GM21529 (cell line): ENCODE measurements at regions not wholly inside any gene's neighbourhood (a gene's known extent, or its start where the extent isn't known, plus 50 kb on each side); places are given as distances from the start of the nearest gene placed in this dataset.
A peak's percentile ranks its signal among the peaks of the same experiment; 100 is the strongest.
"Not testable (repeated sequence)": the region's sequence is repeated elsewhere in the genome, so short reads cannot be mapped to it uniquely, and the experiment has no call there.

Experiments
- ATAC-seq: cut with Tn5 transposase; IDR thresholded peaks from one replicate; pipeline ENCODE4 v1.9.1; 2021; ENCODE audit not compliant: unreplicated experiment

GRCh38 chr5:54404568-54404967 lies 50.9 kb upstream of the HSPB3 start:
- ATAC-seq: no peak

GRCh38 chr5:54403885-54404416 lies 51.5 kb upstream of the HSPB3 start:
- ATAC-seq: no peak

- ATAC-seq: no peak
Measured at GRCh38 chr5:54403121-54403520, 52.4 kb upstream of the HSPB3 start.

DNA sequence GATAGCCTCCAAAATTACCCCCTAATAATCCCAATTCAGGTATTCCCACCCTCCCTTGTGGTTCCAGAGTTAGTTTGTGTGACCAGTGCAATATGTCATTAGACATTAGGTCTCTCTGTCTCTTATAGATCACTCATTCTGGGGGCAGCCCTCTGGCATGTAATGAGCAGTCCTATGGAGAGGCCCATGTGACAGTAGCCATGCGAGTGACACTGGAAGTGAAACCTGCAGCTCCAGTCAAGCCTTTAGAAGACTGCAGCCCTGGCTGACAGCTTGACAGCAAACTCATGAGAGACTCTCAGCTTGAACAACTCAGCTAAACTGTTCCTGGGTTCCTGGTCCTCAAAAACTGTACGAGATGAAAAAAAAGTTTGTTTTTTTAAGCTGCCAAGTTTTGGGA lies 54.0 kb upstream of the HSPB3 start:
- peak; percentile 90 for ATAC-seq

GRCh38 chr5:54398191-54398590 lies 57.3 kb upstream of the HSPB3 start:
- no peak for ATAC-seq

- ATAC-seq: no peak
Measured at GRCh38 chr5:54397420-54397819, 58.1 kb upstream of the HSPB3 start.

GRCh38 chr5:54393007-54393406 lies 62.5 kb upstream of the HSPB3 start:
- not testable (repeated sequence) for ATAC-seq

GRCh38 chr5:54390539-54391031 lies 64.9 kb upstream of the HSPB3 start:
- ATAC-seq: no peak

DNA sequence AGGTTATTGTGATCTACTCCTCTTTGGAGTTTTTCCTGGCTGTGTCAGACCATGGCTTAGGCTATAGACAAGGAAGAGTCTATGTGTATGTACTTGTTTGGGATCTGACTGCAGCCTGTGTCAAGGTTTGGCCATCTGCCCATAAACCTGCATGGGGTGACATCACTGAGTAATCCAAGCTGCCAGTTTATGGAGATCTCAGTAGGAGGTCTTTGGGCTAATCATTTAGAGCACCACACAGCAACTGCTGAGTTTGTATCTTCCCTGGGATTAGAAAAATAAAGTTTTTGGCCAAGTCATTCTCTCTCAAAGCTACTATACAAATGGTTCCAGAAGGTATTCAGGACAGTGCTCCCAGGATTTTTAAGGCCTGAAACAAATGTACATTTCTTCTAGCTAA lies 65.5 kb upstream of the HSPB3 start:
- ATAC-seq: no peak

GRCh38 chr5:54389399-54389798 lies 66.1 kb upstream of the HSPB3 start:
- not testable (repeated sequence) for ATAC-seq

GRCh38 chr5:54388811-54389210 lies 66.7 kb upstream of the HSPB3 start:
- no peak for ATAC-seq

DNA sequence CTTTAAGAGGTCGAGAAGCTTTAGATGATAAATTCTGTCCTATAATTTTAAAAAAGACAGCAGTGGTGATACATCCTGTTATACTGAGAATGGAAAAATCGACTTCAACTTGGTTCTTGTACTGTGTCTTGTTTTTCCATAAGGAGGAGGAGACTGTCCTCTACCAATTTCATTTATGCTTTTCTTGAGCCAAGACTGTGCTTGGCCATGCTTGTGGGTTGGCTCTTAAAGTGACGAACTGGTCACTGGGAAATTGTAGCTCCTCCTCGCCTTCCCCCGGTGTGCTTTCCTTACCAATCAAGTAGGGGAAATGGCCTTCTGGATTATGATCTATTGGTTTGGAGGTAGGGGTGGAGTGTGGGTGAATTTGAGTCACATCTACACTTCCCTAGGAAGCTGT lies 67.1 kb upstream of the HSPB3 start:
- ATAC-seq: no peak

DNA sequence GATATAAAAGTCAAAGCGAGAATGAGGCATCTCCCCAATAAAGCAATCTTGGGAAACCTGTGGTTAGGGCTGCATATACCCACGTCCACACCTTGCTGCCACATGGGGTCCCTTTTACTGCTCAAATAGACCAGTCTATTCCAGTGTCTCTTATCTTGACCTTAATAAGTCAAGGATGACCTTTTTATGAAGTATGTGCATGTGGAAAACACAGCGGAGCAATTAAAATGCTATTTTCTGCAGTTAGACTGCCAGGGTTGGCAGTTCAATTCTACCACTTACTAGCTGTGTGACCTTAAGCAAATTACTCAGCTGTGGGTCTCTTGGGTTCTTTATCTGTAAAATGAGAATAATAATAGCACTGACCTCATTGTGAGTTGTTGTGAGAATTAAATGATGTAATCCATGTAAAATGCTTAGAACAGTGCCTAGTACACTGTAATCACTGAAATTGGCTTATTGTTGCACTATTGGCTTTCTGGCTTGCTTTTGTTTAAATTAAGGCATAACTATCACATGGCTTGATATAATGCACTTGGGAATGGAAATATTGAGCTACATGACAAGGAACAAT lies 67.8 kb upstream of the HSPB3 start:
- ATAC-seq: no peak

GRCh38 chr5:54387031-54387430 lies 68.5 kb upstream of the HSPB3 start:
- ATAC-seq: no peak

- ATAC-seq: no peak
Measured at GRCh38 chr5:54385994-54386393, 69.5 kb upstream of the HSPB3 start.

- ATAC-seq: no peak
Measured at GRCh38 chr5:54384356-54384933, 71.1 kb upstream of the HSPB3 start.

DNA sequence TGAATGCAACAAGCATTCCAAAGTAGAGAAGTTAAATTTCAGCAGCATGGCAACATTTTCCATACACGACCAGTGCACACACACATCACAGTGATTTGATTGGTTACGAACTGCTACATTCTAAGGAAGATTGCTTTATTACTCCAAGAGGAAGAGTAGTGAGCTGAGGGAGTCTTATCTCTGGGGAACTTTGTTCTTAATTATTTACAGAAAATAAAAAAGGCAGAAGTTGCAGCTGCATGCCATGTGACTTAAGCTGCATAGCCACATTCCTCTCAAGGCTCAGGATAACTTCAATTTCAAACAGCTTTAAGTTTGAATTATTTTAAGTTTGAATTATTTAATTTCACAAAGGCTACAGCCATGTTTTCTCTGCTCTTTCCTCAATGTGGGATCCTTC lies 71.6 kb upstream of the HSPB3 start:
- ATAC-seq: no peak

DNA sequence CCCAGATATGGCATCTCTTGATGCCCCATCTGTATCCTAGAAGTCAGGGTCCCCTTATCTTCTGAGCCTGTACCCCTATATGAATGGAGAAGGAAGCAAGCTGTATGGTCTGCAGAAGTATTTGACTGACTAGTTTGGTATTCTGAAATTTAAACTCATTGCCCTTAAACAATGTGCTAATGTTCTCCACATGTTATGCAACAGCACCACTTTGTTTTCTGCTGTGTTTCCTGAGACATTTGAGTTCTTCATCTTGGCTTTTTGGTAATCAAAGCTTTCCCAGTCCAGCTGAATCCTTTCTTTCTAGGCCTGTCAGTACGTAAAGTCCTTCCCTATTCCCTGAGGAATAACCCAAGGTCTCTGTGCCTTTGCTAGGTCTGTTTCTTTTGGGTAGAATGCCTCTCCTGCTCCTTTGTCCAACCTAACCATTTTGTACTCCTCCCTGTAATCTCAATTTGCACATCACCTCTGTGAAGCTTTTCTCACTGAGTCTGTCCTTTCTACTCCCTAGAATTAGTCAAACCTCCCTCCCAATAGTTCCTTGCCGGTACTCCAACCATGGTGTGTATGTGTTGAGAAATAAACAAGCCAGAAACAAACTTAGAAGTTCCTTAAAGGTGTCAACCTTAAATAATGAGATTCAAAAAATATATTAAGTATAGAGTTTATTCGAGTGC lies 72.1 kb upstream of the HSPB3 start:
- ATAC-seq: no peak

DNA sequence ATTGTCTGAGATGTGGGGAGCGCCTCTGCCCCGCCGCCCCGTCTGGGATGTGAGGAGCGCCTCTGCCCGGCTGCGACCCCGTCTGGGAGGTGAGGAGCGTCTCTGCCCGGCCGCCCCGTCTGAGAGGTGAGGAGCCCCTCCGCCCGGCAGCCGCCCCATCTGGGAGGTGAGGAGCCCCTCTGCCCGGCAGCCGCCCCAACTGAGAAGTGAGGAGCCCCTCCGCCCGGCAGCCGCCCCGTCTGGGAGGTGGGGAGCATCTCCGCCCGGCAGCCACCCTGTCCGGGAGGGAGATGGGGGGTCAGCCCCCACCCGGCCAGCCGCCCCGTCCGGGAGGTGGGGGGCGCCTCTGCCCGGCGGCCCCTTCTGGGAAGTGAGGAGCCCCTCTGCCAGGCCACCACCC lies 70.9 kb upstream of the ARL15 start:
- not testable (repeated sequence) for ATAC-seq

- no peak for ATAC-seq
Measured at GRCh38 chr5:54379590-54379989, 69.2 kb upstream of the ARL15 start.

DNA sequence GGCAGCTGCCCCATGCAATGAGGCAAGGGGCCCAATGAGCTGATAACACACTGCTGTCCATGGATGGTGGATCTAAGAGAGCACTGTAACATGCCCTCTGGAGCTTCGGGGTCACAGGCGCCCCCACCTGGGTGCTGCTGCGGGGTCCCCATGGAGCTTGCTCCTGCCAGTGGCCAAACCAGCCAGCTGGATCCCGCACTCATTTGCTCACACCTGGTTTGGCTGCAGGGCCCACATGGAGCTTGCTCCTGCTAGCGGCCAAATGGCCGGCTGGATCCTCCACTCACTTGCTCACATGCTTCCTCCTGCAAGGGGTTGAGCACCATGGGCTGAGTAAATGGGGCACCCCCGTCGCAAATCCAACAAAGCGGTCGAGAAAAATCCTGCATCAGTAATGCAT lies 68.3 kb upstream of the ARL15 start:
- ATAC-seq: no peak

- ATAC-seq: not testable (repeated sequence)
Measured at GRCh38 chr5:54377339-54377738, 67.0 kb upstream of the ARL15 start.
